GM23338 (cell line): ENCODE measurements at regions not wholly inside any gene's neighbourhood (a gene's known extent, or its start where the extent isn't known, plus 50 kb on each side); places are given as distances from the start of the nearest gene placed in this dataset.

Source experiments
- CREB1 ChIP-seq: fragments of 250-450 bp; sonication (Bioruptor Pico); IDR thresholded peaks from 2 replicates; pipeline ENCODE4 v1.5.0; 2020; ENCODE audit warnings: low read depth, mild to moderate bottlenecking, moderate library complexity
- CTCF ChIP-seq, 2 experiments: fragments of 200-600 bp in 1 of 2; sonication (generic) in 1 of 2; conservative IDR thresholded peaks; 2 replicates each; pipeline versions ENCODE4 v1.5.1 to v1.6.1; 2016 to 2017; ENCODE audit warnings: antibody characterized with exemption in 2 of 2, low read depth in 2 of 2, mild to moderate bottlenecking in 2 of 2, moderate library complexity in 1 of 2
- EZH2phosphoT487 ChIP-seq: fragments of 200-600 bp; sonication (generic); IDR thresholded peaks from one replicate; pipeline ENCODE4 v1.8.1; 2018; ENCODE audit warnings: antibody characterized with exemption; ENCODE audit not compliant: unreplicated experiment
- POLR2AphosphoS5 ChIP-seq: IDR thresholded peaks from 2 replicates; pipeline ENCODE4 v1.6.1; 2016; ENCODE audit warnings: antibody characterized with exemption, low read depth
- REST ChIP-seq: IDR thresholded peaks from one replicate; pipeline ENCODE4 v1.6.1; 2018; ENCODE audit warnings: antibody characterized with exemption; ENCODE audit not compliant: unreplicated experiment
- ZNF331 ChIP-seq: fragments of 250-450 bp; sonication (Bioruptor Pico); IDR thresholded peaks from 2 replicates; pipeline ENCODE4 v1.5.0; 2020; ENCODE audit warnings: low read depth, mild to moderate bottlenecking, moderate library complexity

GRCh38 chr10:78367751-78368150 is 334.1 kb downstream of the RPS24 start:
- TF ChIP-seq CTCF (conservative IDR thresholded peaks at IDR 0.05; ENCODE audit: low read depth in 2 of 2) (no peak), CREB1 (no peak), REST (no peak), POLR2AphosphoS5 (no peak), ZNF331 (no peak), EZH2phosphoT487 (no peak)
